Fibroblast of skin of abdomen (primary cell): ENCODE measurements at regions not wholly inside any gene's neighbourhood (a gene's known extent, or its start where the extent isn't known, plus 50 kb on each side); places are given as distances from the start of the nearest gene placed in this dataset.
A peak's percentile ranks its signal among the peaks of the same experiment; 100 is the strongest.

Experiments used
- DNase-seq: peaks from one replicate; pipeline ENCODE4 v3.0.0-alpha.2; 2013

DNA sequence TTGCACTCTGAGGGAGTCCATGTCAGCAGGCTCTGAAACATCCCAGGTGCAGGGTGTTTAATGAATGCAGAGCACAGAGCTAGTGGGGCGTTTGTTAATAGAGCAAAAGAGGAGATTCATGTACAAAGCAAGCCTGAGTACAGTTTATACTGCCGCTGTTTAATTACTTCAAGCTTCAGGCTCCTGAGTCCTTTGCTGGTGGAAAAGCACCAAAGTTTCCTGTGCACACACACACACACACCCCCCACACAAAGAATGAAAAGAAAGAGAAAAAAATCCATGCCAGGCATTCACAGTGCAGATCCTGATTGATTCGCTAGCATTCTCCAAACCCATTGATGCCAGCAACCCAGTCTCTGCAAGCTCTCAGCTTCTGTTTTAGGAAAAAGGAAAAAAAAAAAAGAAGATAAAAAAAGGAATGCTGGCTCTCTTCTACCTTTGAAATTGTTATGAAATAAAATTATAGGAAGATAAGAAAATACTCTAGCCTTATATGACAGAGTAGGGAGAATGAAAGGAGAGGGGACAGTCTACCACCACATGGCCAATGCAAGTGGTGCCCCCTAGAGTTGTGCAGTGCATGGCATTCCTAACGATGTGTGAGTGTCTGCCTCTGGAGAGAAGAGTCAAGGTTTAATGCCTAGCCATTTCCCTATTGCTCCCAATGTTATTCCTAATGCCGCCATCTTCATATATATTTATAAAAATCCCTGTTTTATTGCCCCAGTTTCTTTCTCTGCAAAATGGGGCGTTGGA, 216.5 kb downstream of the TMEM114 start:
- no peak for DNase-seq

DNA sequence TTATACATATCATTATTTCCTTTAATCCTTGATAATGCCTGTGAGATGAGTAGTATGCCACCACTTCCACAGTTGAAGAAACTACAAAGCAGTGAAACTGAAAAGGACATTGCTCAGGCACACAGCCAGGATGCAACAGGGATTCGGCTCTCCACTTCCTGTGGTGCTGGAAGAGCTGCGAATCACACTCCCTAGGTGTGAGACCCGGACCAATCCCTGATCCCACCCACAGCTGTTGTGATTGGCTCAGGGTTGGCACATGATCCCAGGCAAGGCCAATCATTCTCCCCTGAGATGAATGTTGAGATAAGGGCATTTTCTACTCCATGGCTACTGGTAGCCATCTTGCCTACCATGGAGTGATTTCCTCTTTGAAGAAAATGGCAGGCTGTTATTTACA, 218.2 kb downstream of the TMEM114 start:
- DNase-seq, result no peak

DNA sequence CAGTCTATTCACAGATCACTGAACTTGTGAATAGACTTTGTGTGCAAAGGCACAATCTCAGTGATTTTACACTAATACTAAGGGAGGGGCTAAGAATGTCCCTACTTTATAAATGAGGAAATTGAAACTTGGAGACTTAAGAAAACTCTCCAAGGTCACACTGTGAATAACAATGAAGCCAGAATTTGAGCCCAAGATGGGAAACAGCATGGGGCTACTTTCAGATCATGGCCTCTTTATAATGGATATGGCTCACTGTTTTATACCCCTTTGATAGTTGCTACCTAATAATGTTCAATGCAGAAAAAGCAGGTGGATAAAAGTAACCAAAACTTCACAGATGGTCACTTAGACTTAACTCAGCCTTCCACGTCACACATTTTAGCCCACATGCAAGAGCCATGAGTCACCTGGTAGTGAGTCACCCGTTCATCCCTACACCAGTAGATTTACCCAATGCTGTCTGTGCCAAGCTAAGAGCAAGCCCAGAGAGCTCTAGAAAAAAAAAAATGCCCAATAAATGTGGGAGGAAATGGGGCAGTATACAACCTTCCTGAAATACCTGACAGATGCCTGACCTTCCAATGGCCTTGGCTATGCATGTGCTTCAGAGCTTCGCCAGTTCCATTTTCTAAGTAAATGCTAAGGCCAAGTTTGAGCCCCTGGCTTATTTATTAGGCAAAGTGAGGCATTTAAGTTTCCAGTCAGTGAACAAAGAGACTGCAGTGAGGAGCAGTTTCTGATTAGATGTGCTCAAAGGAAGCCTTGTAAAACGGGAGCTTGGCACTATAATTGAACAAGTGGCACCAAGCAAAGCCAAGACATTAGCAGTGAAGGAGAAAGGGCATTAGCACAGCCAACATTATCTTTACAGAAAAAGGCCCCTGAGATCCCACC, 219.7 kb downstream of the TMEM114 start:
- peak; percentile 48 for DNase-seq

DNA sequence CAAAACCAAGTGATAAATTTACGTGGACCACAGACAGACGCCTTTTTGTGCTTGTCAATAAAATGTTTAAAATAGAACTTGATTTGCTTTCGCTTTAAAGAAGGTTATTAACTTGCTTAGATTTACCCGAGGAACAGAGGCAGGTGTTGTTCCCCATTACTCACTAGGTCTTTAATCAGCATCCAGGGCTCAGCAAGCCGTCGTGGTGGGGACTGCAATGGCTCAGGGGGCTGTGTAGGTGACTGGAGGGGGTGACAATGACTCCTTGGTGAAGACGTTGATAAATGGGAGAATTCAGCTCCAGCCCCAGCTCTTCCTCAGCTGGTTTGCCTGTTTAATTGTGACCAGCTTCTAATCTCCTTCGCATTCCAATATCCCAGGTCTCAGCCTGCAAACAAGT, 231.4 kb downstream of the TMEM114 start:
- no peak for DNase-seq

DNA sequence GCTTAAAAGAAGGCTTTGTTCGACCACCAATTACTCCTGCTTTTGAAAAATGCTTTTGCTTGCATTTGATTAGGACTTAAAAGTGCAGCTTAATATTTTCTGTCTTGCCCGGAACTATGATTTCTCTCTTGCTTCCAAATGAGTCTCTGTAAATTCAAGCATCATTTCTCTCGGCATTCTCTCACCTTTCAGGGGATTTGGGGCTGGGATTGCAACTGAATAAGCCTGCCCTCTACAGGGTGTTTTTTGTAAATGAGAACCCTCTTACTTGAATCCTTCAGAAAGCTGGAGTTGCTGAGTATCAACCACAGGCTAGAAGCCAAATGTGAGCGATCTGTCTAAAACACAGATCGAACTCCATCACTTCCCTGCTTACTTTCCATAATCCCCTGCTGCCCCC, 234.6 kb downstream of the TMEM114 start:
- no peak for DNase-seq

DNA sequence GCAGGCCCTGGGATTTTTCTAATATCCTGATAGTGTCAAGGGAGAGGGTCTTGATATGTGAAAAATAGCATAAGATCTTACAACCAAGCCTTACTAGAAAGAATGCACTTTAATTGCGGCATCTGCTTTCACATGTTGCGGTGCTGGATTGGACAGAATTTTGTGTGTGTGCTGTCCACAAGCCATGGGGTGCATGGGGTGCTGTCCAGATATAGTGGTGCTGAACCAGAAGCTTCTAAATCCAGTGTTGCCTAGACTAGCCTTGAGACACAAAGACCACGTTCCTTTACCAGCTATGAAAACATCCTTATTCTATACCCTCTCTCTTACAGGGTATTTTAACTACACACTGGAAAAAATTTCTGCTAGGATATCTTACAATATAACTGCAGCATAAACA, 244.0 kb downstream of the TMEM114 start:
- no peak for DNase-seq

DNA sequence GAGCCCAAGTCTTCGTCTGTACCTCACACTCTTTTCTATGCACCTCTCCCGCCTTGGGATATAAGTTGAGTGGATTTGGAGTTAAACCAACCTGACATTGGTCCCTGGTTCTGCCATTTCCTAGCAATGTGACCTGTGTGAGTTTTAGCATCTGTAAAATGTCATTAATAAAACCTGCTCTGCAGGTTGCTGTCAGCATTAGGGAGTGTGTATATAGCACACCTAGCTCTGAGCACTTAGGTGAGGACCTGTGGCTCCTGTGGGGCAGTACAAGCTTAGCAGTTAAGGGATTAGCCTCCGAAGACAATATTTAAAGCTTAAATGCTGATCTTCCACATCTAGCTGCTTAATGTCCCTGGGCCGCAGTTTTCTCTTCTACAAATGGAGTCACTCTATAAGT, 248.0 kb downstream of the TMEM114 start:
- no peak for DNase-seq

DNA sequence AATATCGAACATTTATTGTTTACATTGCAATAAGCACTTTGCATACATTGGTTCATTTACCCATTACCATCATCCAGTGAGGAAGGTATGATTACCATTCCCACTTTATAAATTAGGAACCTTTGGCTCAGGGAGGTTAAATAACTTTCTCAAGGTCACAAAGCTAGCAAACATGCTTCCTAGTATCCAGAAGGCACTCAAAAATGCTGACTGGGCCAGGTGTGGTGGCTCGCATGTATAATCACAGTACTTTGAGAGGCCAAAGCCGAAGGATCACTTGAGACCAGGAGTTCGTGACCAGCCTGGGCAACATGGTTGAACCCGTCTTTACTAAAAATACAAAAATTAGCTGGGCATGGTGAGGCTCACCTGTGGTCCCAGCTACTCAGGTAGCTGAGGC, 259.6 kb downstream of the TMEM114 start:
- DNase-seq, result no peak

DNA sequence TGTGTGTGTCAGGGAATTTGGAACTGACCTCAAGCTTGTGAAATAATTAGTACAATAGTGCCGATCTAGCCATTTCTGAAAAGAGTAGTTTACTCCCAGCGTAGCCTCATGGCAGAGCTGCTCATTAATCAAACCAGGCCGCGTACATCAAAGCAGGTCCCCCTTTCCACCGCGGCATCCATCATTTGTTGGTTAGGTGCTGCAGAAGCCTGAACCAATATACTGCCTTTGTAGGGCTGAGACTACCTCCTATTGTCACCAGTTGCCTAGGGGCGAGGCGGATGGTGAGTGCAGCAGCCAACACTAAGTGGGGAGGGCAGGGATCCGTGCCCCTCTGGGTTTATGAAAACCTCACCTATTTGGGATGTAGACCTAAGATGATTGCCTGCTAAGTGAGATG, 264.1 kb downstream of the TMEM114 start:
- DNase-seq, result no peak

DNA sequence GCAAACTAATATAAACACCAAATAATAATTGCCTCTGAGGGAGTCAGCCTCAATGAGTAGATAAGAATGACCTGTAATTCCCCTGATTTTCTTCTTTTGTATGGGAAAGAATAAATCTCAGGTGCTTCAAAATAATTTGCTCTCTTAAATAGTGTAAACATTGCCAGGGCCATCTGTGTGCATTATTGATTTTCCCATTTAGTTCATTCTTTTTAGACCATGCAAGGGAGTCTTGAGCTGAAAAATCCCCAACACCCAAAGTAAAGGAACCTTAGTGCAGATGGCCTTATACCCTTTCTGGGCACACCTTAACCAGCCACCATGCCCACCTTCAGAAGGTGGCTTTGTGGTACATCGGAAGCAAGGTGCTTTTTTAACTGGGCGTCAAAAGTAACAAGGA, 267.2 kb downstream of the TMEM114 start:
- no peak for DNase-seq

DNA sequence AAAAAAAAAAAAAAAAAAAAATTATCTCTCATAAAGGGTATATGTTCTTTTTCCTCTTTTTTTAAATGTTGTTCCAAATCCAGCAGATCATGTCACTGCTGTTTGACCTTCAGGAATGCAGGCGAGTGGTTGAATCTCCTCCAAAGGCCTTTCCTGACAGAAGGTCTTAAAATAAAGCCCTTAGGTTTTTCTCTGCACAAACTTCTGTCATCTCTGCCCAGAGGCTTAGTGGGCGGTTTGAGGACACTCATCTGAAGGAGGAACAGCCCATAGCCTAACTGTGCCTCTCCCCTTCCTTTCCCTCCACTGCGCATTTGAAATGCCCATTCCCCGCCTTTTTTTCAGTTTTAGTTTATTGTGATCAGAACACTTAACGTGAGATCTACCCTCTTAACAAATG, 270.2 kb downstream of the TMEM114 start:
- no peak for DNase-seq

DNA sequence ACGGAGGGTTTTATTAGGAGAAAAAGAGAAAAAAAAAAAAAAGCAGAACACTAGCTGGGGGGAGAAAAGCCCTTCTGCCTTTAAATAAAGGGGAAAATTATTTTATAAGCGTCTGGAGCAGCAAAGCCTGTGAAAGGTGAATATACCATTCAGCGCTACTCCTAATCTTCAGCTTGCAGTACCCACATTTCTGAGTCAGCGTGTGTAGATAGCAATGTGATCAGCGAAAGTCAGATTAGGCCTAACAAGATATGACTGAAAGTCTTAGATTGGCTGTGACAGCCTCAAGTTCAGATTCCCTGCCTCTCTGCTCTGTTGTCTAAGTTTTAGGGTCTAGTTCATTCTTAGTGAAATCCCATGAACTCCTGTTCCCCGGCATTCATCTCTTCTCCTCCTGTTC, 279.5 kb downstream of the TMEM114 start:
- no peak for DNase-seq

DNA sequence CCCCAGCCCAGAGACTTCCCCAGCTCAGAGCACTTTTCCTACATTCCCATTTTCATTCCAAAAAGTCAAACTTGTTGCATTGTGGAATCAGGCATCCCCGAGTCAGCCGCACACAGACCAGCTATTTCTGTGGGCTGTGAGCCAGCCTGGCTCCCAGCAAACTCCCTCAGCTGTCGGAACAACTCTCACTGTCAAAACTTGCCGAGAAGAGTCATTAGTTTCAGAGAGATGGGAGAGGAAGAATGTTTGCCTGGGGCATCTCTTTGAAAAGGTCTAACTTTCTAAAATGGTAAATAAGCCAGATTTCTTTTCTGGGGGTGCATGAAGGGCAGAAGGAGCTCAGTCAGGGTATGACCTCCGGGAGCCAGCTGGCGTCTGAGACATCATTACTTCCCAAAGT, 280.0 kb downstream of the TMEM114 start:
- DNase-seq, result no peak

DNA sequence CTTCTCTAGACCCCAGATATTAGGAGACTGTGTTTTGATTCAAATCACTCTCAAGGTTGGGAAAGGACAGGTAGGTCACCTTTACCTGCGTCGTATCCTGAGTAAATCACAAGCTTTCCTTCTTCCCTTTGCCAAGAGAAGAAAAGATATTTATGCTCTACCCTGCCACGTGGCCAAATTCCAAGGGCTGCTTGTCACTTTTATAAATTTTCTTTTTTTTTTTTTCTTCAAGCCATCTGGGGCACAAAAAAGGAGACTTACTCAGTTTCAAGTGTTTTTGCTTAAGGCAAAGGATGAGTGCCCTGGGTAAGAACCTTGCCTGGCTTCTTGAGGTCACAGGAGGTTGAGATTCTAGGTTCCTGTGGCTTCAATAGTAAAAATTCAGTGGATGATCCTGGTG, 285.1 kb downstream of the TMEM114 start:
- DNase-seq, result no peak

DNA sequence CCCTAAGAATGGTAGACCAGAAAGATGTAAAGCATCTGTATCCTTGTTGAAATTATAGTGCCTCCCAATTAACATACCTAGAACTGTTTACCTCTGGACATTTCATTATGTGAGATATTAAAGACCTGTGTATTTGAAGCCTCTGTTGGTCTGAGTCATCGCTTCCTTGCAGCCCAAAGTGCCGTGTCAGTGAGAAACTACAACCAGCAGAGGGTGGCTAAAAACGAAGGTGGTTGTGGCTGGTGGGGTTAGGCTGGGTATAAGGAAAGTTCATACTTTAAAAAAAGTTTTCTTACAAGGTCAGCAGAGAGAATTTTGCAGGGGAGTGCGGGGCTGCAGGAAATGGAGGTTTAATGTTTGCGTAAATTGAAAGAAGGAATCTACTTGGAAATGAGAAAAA, 290.7 kb downstream of the TMEM114 start:
- DNase-seq, result no peak

DNA sequence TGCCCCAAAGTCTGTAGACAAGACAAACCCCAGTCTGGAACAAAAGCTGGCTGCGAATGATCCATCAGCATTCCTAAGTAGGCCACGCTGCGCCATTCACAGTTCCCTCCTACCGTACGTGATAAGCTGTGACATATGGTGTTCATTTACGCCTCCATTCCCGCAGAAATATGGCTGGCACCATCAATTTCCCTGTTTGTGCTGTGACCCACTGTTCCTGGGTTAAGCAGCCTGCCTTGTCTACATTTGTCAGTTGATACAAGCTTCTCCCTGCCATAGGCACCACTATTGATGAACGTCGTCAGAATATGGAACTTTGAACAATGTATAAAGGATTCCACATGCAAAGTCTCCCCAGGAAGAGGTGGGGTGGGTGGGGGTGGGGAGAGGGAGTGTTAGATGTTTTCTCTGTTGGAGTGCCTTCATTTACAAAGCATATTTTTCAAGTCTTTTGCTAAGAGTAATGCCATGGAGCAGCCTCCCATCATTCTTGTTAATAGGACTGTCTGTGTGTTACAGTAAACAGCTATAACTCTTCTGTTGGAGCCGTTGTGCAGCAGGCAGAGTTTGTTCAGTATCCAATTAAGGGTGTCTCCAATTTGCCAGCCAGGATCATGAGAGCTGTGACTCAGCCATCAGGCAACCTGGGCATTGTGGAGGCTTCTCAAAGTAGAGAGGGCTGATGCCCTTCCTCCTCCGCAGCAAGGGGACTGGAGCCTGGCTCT, 294.6 kb downstream of the TMEM114 start:
- DNase-seq, result no peak

DNA sequence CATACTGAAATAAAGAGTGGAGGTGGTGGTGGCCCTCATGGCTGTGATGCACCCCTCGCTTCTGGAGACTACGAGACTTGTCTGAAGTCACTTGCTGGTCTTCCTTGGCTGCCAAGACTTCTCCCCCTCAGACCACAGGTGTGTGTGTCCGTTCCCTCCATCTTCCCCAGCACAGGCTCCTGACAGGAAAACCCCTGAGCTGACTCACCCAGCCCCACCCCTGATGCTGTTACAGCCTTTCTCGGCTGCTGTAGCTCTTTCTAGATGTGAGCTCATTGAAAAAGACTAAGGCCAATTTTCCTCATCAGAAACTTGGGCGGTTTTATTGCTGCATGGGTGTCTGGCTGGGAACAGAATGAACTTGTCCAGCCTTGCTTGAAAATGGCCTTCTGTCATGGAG, 296.9 kb downstream of the TMEM114 start:
- no peak for DNase-seq

DNA sequence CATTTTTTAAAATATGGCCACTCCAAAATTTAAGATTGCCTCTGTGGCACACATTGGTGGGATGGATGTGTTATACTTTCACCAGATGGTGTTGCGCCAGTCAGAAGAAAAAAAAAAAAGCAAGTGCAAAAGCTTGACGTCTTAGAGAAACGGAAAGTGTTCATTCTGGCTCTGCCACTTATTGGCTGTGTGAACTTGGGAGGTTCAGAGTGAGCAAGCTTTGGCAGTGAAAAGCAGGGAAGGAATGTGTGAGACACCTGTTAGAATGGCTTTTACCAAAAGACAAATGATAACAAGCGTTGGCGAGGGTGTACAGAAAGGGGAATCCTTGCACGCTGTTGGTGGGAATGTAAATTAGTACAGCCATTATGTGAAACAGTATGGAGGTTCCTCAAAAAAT, 298.0 kb downstream of the TMEM114 start:
- DNase-seq, result no peak

DNA sequence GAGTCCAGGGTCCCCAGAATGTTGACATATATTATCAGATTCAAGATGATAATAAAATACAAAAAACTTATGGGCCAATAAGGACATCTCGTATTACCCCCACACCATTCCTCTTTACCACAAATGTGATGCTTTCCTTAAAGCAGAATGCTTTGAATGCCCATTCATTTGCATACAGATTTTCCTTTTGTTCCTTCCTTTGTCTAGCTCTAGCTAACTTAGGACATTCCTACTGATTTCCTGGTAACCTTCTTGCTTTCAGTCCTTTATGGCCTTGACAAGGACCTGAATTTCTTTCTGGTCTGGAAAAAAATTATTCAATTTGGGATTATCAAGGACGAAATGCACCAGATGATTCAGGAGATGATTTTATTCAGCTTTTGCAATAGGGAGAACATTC, 304.0 kb downstream of the TMEM114 start:
- DNase-seq, result no peak

DNA sequence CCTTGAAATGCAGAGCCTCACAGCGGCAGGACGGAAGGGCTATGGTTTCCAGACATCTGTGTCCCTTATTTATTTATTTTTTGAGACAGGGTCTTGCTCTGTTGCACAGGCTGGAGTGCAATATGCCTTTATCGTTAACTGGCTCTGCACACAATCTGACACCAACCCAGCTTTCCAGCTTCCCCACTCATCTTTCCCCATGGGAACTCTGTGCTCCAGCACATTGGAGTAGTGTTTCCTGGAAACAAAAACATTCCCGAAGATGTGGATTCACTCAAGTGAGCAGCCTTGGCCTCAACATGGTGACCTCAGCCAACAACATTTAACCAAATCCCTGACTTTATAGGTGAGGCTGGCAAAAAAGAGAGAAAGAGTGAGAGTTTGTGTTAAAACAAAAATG, 307.1 kb downstream of the TMEM114 start:
- DNase-seq, result no peak

DNA sequence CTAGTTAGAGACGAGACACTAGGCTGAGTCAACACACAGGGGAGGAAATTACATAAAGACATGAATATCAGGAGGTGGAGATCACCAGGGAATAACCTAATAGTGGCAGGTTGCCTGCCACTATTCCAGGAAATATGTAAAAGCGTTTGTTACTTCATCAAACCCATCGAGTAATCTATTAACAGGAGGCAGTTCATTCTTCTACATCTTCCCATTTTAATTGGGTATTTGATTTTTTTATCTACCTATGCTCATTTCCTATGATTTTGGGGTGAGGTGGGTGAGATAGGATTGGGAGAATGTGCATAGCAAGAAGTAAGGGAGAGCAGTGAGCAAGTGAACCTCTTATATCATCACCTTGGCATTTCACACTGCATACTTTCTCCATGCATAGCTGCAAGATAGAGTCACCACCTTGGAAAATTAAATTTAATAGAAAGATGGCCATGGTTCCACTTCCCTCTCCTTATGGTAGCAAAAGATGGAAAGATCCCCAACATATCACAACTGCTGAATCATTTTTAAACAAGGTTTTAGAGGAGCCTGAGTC, 312.2 kb downstream of the TMEM114 start:
- no peak for DNase-seq

DNA sequence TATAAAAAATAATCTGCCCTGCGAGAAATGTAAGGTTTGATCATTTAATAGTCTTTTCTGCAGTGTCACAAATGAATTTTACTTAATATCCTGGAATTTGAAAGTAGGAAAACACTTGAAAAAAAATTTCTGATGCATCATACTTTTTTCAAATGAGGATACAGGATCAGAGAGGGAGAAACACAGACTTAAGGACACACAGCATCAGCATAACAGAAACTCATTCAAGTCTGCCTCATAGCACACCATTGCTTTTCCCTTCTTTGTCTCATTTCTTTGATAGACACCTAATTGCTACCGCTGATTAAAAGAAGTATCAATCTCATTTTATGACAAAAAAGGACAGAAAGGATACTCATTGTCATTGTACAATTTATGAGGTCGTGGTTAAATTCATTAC, 319.0 kb downstream of the TMEM114 start:
- no peak for DNase-seq

DNA sequence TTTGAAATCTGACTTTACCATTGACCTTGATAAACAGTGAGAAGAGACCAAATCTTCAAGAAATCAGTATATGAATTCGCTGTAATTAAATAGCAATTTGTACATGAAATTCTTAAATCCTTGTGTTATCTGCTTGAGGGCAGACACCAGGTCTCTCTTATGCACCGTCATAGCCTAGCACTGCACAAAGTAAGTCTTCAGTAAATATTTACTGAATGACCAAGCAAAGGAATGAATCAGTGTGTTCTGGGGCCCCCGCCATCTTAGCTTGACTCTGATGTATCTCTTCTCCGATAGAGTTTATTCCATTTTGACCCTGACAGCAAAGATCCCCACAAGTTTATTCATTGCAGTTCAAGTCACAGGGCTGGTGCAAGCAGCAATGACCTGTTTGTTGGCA, 328.0 kb downstream of the TMEM114 start:
- DNase-seq, result no peak
